ENCODE measurements at regions not wholly inside any gene's neighbourhood (a gene's known extent, or its start where the extent isn't known, plus 50 kb on each side); places are given as distances from the start of the nearest gene placed in this dataset.

GRCh38 chr4:123546573-123547060 is 150.0 kb downstream of the SPRY1 start:
- H3K27me3 ChIP-seq (replicated peaks): no peaks in the 10 kb centered on the region
- TF ChIP-seq CTCF (IDR thresholded peaks at IDR 0.05; ENCODE audit: low read depth, low read length, missing control alignments): no peak
- no peak for DNase-seq
- in situ Hi-C loops (cut with HindIII; ENCODE audit: low pct_ligation_motif_present, low sequenced_read_pairs): no loop called here
- H3K27ac ChIP-seq: no peak overlapping the region
- no peak overlapping the region for H3K4me3 ChIP-seq (ENCODE audit: low read depth, low read length)
- H3K36me3 ChIP-seq (replicated peaks): no peaks in the 10 kb centered on the region

GRCh38 chr4:123547216-123548165 is 150.9 kb downstream of the SPRY1 start:
- TF ChIP-seq CTCF (IDR thresholded peaks at IDR 0.05; ENCODE audit: low read depth, low read length, missing control alignments): no peak
- Histone ChIP-seq H3K4me3 (ENCODE audit: low read depth, low read length) (no peak overlapping the region), H3K27ac (no peak overlapping the region), H3K36me3 (replicated peaks) (no peaks in the 10 kb centered on the region), H3K27me3 (replicated peaks) (no peaks in the 10 kb centered on the region)
- no peak for DNase-seq
- in situ Hi-C loops (cut with HindIII; ENCODE audit: low pct_ligation_motif_present, low sequenced_read_pairs): no loop called here

- Histone ChIP-seq H3K36me3 (replicated peaks) (no peaks in the 10 kb centered on the region), H3K27ac (no peak overlapping the region), H3K4me3 (ENCODE audit: low read depth, low read length) (no peak overlapping the region), H3K27me3 (replicated peaks) (no peaks in the 10 kb centered on the region)
- no peak for DNase-seq
- in situ Hi-C loops (cut with HindIII; ENCODE audit: low pct_ligation_motif_present, low sequenced_read_pairs): no loop called here
- TF ChIP-seq CTCF (IDR thresholded peaks at IDR 0.05; ENCODE audit: low read depth, low read length, missing control alignments): no peak
These were observed 156.7 kb downstream of the SPRY1 start for GRCh38 chr4:123553279-123553678.

GRCh38 chr4:123553733-123554637 is 157.4 kb downstream of the SPRY1 start:
- in situ Hi-C loops (cut with HindIII; ENCODE audit: low pct_ligation_motif_present, low sequenced_read_pairs): no loop called here
- no peaks in the 10 kb centered on the region for H3K27me3 ChIP-seq (replicated peaks)
- no peak for DNase-seq
- no peak overlapping the region for H3K27ac ChIP-seq
- TF ChIP-seq CTCF (IDR thresholded peaks at IDR 0.05; ENCODE audit: low read depth, low read length, missing control alignments): no peak
- H3K36me3 ChIP-seq (replicated peaks): no peaks in the 10 kb centered on the region
- H3K4me3 ChIP-seq (ENCODE audit: low read depth, low read length): no peak overlapping the region

- no peak for TF ChIP-seq CTCF (IDR thresholded peaks at IDR 0.05; ENCODE audit: low read depth, low read length, missing control alignments)
These were observed 158.2 kb downstream of the SPRY1 start for GRCh38 chr4:123554801-123555232.

More at GRCh38 chr4:123554801-123555232, 158.2 kb downstream of the SPRY1 start:
- in situ Hi-C loops (cut with HindIII; ENCODE audit: low pct_ligation_motif_present, low sequenced_read_pairs): no loop called here
- Histone ChIP-seq H3K27me3 (replicated peaks) (no peaks in the 10 kb centered on the region), H3K4me3 (ENCODE audit: low read depth, low read length) (no peak overlapping the region), H3K36me3 (replicated peaks) (no peaks in the 10 kb centered on the region), H3K27ac (peak overlapping the region; percentile 74)
- DNase-seq: no peak

All from brain microvascular endothelial cell (primary cell).